ENCODE measurements at regions not wholly inside any gene's neighbourhood (a gene's known extent, or its start where the extent isn't known, plus 50 kb on each side); places are given as distances from the start of the nearest gene placed in this dataset.

- DNase-seq, result no peak
- Histone ChIP-seq H3K9me3 (no peaks in the 10 kb centered on the region), H3K4me1 (no peaks in the 10 kb centered on the region), H3K27ac (no peak overlapping the region), H3K36me3 (no peaks in the 10 kb centered on the region), H3K4me3 (no peak overlapping the region), H3K27me3 (no peaks in the 10 kb centered on the region)
- no peak for TF ChIP-seq EP300 (IDR thresholded peaks at IDR 0.05)
- no peak for TF ChIP-seq CTCF (IDR thresholded peaks at IDR 0.05)
- no peak for TF ChIP-seq POLR2AphosphoS5 (IDR thresholded peaks at IDR 0.05)
- TF ChIP-seq POLR2A (IDR thresholded peaks at IDR 0.05), result no peak
- intact Hi-C loops (cut with DNase I; ENCODE audit: low total_unique reads), result no loop called here
- 43 to 60% (median 49%) methylated on average over 3 of the region's 3 CpGs for WGBS, 5 donors
These were observed 213.0 kb upstream of the VEGFC start for GRCh38 chr4:177005674-177006230.

DNA sequence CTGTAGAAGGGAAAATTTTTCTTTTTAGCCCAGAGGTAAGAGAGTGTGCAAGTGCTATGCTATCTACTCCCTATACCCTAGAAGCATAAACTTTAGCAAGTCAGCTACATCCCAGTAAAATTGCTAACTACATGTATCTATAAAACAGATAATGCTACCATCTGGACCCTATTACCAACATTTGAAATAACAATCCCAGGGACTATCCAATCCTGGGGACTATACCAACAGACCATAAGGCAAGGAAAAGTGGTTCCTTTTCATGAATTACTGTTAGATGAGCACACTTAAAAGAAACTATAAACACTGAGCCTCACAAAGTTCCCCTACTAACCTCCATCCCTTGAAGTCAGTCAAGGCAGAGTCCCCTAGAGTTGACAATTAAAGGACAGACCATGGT lies 213.6 kb upstream of the VEGFC start:
- no peak for DNase-seq
- H3K27ac ChIP-seq, result no peak overlapping the region
- H3K36me3 ChIP-seq, result no peaks in the 10 kb centered on the region
- intact Hi-C loops (cut with DNase I; ENCODE audit: low total_unique reads), result no loop called here
- no peaks in the 10 kb centered on the region for H3K9me3 ChIP-seq
- no peaks in the 10 kb centered on the region for H3K4me1 ChIP-seq
- H3K27me3 ChIP-seq, result no peaks in the 10 kb centered on the region
- TF ChIP-seq EP300 (IDR thresholded peaks at IDR 0.05), result no peak
- TF ChIP-seq POLR2A (IDR thresholded peaks at IDR 0.05), result no peak
- TF ChIP-seq CTCF (IDR thresholded peaks at IDR 0.05), result no peak
- TF ChIP-seq POLR2AphosphoS5 (IDR thresholded peaks at IDR 0.05), result no peak
- no peak overlapping the region for H3K4me3 ChIP-seq

DNA sequence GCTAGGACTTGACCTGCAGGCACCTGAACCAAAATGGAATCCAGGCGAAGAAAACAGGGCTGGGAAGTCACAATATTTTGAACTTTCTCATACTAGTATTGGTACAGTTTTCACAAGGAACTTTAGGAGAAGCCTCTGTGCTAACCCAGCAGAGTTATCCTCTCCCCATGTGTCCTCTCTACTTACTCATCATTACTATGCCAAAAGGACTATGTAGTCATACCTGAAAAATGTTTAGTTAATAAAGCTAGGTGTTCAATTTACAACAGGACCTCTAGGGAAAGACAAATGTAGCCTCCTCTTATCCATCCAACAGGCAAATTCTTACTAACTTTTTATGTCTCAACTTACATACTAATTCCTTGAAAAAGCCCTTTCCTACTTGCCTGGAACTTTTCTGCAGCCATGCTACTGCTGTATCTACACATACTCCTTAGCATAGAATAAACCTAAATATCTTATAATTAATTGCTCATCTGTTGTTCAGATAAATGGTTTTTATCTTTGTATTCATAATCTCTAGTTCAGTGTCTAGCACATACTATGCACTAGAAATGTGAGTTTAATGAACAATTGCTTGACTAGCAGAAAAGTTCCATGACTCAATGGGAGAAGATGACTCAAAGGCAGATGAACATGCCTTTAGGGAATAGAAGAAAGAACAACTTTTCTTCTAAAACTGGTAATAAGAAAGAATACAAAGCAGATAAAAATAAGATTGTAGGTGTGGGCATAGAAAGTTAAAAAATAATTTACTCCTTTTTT lies 215.5 kb upstream of the VEGFC start:
- H3K36me3 ChIP-seq, result no peaks in the 10 kb centered on the region
- no peak for TF ChIP-seq POLR2A (IDR thresholded peaks at IDR 0.05)
- TF ChIP-seq EP300 (IDR thresholded peaks at IDR 0.05), result no peak
- TF ChIP-seq POLR2AphosphoS5 (IDR thresholded peaks at IDR 0.05), result no peak
- no peak for TF ChIP-seq CTCF (IDR thresholded peaks at IDR 0.05)
- peaks cover 0 to 4% (median 1%) of the 10 kb centered on the region in 4 donors for H3K9me3 ChIP-seq
- WGBS, 5 donors, result 79 to 93% (median 85%) methylated on average over 1 of the region's 1 CpG
- no peaks in the 10 kb centered on the region for H3K27me3 ChIP-seq
- no peak for DNase-seq
- no peak overlapping the region for H3K27ac ChIP-seq
- intact Hi-C loops (cut with DNase I; ENCODE audit: low total_unique reads), result no loop called here
- H3K4me3 ChIP-seq, result no peak overlapping the region
- H3K4me1 ChIP-seq, result no peaks in the 10 kb centered on the region

- intact Hi-C loops (cut with DNase I; ENCODE audit: low total_unique reads), result no loop called here
These were observed 216.2 kb upstream of the VEGFC start for GRCh38 chr4:177008836-177009501.

More at GRCh38 chr4:177008836-177009501, 216.2 kb upstream of the VEGFC start:
- H3K4me3 ChIP-seq, result no peak overlapping the region
- no peaks in the 10 kb centered on the region for H3K4me1 ChIP-seq
- 73 to 88% (median 82%) methylated on average over 4 of the region's 4 CpGs for WGBS, 5 donors
- no peak for DNase-seq
- H3K27ac ChIP-seq, result no peak overlapping the region
- no peaks in the 10 kb centered on the region for H3K27me3 ChIP-seq
- TF ChIP-seq EP300 (IDR thresholded peaks at IDR 0.05) (no peak), POLR2A (IDR thresholded peaks at IDR 0.05) (no peak), POLR2AphosphoS5 (IDR thresholded peaks at IDR 0.05) (no peak), CTCF (IDR thresholded peaks at IDR 0.05) (no peak)
- peaks cover 4 to 12% (median 7%) of the 10 kb centered on the region in 4 donors for H3K9me3 ChIP-seq
- H3K36me3 ChIP-seq, result no peaks in the 10 kb centered on the region
